ENCODE measurements at regions not wholly inside any gene's neighbourhood (a gene's known extent, or its start where the extent isn't known, plus 50 kb on each side); places are given as distances from the start of the nearest gene placed in this dataset.

DNA sequence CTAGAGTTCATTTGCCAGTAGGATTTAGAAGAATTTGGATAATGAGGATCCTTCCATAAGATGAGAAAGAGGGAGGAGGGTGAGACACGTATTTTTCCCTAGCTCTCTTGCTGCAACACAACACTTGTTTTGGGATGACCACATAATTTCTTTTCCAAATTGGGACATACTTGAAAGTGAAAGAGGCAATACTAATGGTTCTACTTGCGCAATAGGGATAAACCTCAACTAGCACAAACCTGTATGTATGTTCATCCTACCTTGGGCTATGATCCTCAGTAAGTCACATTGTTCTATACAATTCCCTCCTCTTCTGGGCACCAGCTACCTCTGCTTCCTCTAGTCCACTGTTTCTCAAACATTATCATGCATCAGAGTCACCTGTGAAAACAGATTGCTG lies 1208.8 kb upstream of the LRRTM1 start:
- TF ChIP-seq, protein P1, sequence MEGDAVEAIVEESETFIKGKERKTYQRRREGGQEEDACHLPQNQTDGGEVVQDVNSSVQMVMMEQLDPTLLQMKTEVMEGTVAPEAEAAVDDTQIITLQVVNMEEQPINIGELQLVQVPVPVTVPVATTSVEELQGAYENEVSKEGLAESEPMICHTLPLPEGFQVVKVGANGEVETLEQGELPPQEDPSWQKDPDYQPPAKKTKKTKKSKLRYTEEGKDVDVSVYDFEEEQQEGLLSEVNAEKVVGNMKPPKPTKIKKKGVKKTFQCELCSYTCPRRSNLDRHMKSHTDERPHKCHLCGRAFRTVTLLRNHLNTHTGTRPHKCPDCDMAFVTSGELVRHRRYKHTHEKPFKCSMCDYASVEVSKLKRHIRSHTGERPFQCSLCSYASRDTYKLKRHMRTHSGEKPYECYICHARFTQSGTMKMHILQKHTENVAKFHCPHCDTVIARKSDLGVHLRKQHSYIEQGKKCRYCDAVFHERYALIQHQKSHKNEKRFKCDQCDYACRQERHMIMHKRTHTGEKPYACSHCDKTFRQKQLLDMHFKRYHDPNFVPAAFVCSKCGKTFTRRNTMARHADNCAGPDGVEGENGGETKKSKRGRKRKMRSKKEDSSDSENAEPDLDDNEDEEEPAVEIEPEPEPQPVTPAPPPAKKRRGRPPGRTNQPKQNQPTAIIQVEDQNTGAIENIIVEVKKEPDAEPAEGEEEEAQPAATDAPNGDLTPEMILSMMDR (IDR thresholded peaks at IDR 0.05; ENCODE audit: insufficient read depth, low read length, poor library complexity, severe bottlenecking) = no peak
- no peaks in the 10 kb centered on the region for H3K36me3 ChIP-seq (ENCODE audit: control insufficient read depth, insufficient read depth, low read length)

GRCh38 chr2:81505586-81505985 lies 1201.0 kb upstream of the LRRTM1 start:
- DNase-seq (ENCODE audit: extremely low read depth, insufficient read length) = no peak
- TF ChIP-seq, protein P1 (IDR thresholded peaks at IDR 0.05; ENCODE audit: insufficient read depth, low read length, poor library complexity, severe bottlenecking) = no peak
- no peaks in the 10 kb centered on the region for H3K27me3 ChIP-seq (replicated peaks; ENCODE audit: control insufficient read depth, insufficient read depth, low read length)
- no peak overlapping the region for H3K4me3 ChIP-seq (replicated peaks; ENCODE audit: low read depth, low read length)
- H3K36me3 ChIP-seq (ENCODE audit: control insufficient read depth, insufficient read depth, low read length) = no peaks in the 10 kb centered on the region

More for the DNA sequence above, 1208.8 kb upstream of the LRRTM1 start:
- no peak for DNase-seq (ENCODE audit: extremely low read depth, insufficient read length)
- no peaks in the 10 kb centered on the region for H3K27me3 ChIP-seq (replicated peaks; ENCODE audit: control insufficient read depth, insufficient read depth, low read length)
- H3K4me3 ChIP-seq (replicated peaks; ENCODE audit: low read depth, low read length) = no peak overlapping the region

DNA sequence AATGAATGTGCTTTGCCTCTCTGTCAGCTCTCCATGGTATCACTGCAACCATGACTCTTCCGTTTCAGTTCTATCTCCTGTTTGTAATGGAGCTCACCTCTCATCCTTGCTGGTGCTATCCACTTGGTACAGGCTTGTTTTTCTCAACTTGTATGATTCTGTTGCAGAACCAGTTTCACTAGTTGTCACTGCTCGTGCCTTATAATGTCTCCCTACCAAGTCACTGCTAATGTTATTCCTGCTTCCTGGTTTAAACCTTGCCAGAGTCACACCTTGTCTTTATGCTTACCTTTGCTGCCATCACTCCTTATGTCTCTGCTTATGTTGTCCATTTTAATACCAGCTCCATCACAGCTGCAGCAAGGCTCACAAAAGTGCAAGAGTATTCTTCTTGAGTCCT lies 1191.0 kb upstream of the LRRTM1 start:
- Histone ChIP-seq H3K27me3 (replicated peaks; ENCODE audit: control insufficient read depth, insufficient read depth, low read length) (no peaks in the 10 kb centered on the region), H3K36me3 (ENCODE audit: control insufficient read depth, insufficient read depth, low read length) (no peaks in the 10 kb centered on the region), H3K4me3 (replicated peaks; ENCODE audit: low read depth, low read length) (no peak overlapping the region)
- TF ChIP-seq, protein P1 (IDR thresholded peaks at IDR 0.05; ENCODE audit: insufficient read depth, low read length, poor library complexity, severe bottlenecking) = no peak
- DNase-seq (ENCODE audit: extremely low read depth, insufficient read length) = no peak

- TF ChIP-seq, protein P1 (IDR thresholded peaks at IDR 0.05; ENCODE audit: insufficient read depth, low read length, poor library complexity, severe bottlenecking) = no peak
- DNase-seq (ENCODE audit: extremely low read depth, insufficient read length) = no peak
- H3K4me3 ChIP-seq (replicated peaks; ENCODE audit: low read depth, low read length) = no peak overlapping the region
These were observed 1178.7 kb upstream of the LRRTM1 start for GRCh38 chr2:81483254-81483653.

DNA sequence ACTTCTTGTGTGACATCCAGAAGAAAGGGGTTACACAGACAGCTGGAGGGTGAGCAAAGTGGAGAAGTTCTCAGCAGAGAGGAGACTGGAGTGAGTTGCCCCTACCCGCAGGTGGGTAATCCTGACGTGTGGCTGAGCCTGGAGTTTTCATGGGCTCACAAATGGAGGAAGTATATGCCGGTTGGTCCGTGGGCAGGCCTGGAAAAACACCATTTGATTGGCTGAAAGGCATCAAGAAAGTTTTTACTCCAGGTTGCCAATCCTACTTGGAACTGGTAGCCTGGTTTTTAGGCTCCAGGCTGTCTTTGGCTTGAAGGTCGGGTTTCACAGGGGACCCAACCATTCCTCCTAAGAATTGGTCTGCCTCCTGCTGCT lies 1177.4 kb upstream of the LRRTM1 start:
- Histone ChIP-seq H3K36me3 (ENCODE audit: control insufficient read depth, insufficient read depth, low read length) (no peaks in the 10 kb centered on the region), H3K4me3 (replicated peaks; ENCODE audit: low read depth, low read length) (no peak overlapping the region), H3K27me3 (replicated peaks; ENCODE audit: control insufficient read depth, insufficient read depth, low read length) (no peaks in the 10 kb centered on the region)
- TF ChIP-seq, protein P1 (IDR thresholded peaks at IDR 0.05; ENCODE audit: insufficient read depth, low read length, poor library complexity, severe bottlenecking) = no peak
- DNase-seq (ENCODE audit: extremely low read depth, insufficient read length) = no peak

More at GRCh38 chr2:81483254-81483653, 1178.7 kb upstream of the LRRTM1 start:
- Histone ChIP-seq H3K27me3 (replicated peaks; ENCODE audit: control insufficient read depth, insufficient read depth, low read length) (no peaks in the 10 kb centered on the region), H3K36me3 (ENCODE audit: control insufficient read depth, insufficient read depth, low read length) (no peaks in the 10 kb centered on the region)
